Stomach smooth muscle (tissue), 2 donors: ENCODE measurements at regions not wholly inside any gene's neighbourhood (a gene's known extent, or its start where the extent isn't known, plus 50 kb on each side); places are given as distances from the start of the nearest gene placed in this dataset.
"Not testable (repeated sequence)": the region's sequence is repeated elsewhere in the genome, so short reads cannot be mapped to it uniquely, and the experiment has no call there.

Experiments used
- H3K27ac ChIP-seq: one replicate; pipeline ENCODE4 v1.7.0; 2013; ENCODE audit warnings: mild to moderate bottlenecking, low read length, inconsistent platforms
- H3K27me3 ChIP-seq, 2 donors: one replicate each; pipeline ENCODE4 v1.7.0; 2013; ENCODE audit warnings: low read length in 2 of 2; ENCODE audit not compliant: insufficient read depth in 2 of 2, control insufficient read depth in 1 of 2
- H3K36me3 ChIP-seq, 2 donors: one replicate each; pipeline ENCODE4 v1.7.0; 2013; ENCODE audit warnings: low read length in 2 of 2; ENCODE audit not compliant: control insufficient read depth in 2 of 2, insufficient read depth in 2 of 2
- H3K4me1 ChIP-seq: one replicate; pipeline ENCODE4 v1.7.0; 2013; ENCODE audit warnings: low read length; ENCODE audit not compliant: control insufficient read depth, insufficient read depth
- H3K4me3 ChIP-seq, 2 donors: one replicate each; pipeline ENCODE4 v1.7.0; 2013; ENCODE audit warnings: low read length in 2 of 2
- H3K9ac ChIP-seq, 2 donors: one replicate each; pipeline ENCODE4 v1.7.0; 2013; ENCODE audit warnings: low read length in 2 of 2, mild to moderate bottlenecking in 1 of 2
- H3K9me3 ChIP-seq, 2 donors: one replicate each; pipeline ENCODE4 v1.7.0; 2013; ENCODE audit warnings: low read length in 2 of 2; ENCODE audit not compliant: control insufficient read depth in 2 of 2
- donor health status: healthy.
- donor health status: Pancreatic carcinoma.

GRCh38 chr16:26836114-26836513, 230.6 kb upstream of the C16orf82 start:
- H3K9ac ChIP-seq, H3K9me3 ChIP-seq, H3K27ac ChIP-seq: not testable (repeated sequence)

DNA sequence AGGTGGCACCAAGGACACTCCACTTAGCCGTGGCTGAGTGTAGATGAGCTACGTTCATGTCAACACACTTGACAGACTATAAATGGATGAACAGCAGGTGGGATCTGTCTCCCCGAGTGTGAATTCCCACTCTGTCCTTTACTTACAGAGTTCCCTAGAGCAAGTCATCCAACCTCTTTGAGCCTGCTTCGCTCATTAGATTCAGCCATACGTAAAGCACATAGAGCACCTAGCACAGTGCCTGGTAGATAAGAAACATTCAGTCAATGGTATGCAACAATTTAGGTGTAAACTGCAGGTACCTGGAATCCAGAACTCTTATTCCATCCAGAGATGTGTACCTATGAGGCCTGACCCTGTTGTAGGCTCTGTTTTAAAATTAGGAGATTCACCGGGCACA, 227.8 kb upstream of the C16orf82 start:
- Histone ChIP-seq H3K27ac (no peak overlapping the region), H3K4me3 (no peak overlapping the region), H3K9ac (no peak overlapping the region), H3K9me3 (no peaks in the 10 kb centered on the region), H3K4me1 (no peaks in the 10 kb centered on the region), H3K36me3 (no peaks in the 10 kb centered on the region), H3K27me3 (no peaks in the 10 kb centered on the region)

More at GRCh38 chr16:26836114-26836513, 230.6 kb upstream of the C16orf82 start:
- not testable (repeated sequence) for H3K4me3 ChIP-seq, H3K27me3 ChIP-seq, H3K4me1 ChIP-seq, H3K36me3 ChIP-seq

- no peaks in the 10 kb centered on the region for H3K4me1 ChIP-seq
- H3K4me3 ChIP-seq = no peak overlapping the region
- no peaks in the 10 kb centered on the region for H3K27me3 ChIP-seq
- H3K27ac ChIP-seq = no peak overlapping the region
- no peak overlapping the region for H3K9ac ChIP-seq
- H3K36me3 ChIP-seq = no peaks in the 10 kb centered on the region
- H3K9me3 ChIP-seq = no peaks in the 10 kb centered on the region
Measured at GRCh38 chr16:26840691-26841090, 226.0 kb upstream of the C16orf82 start.

- H3K36me3 ChIP-seq = no peaks in the 10 kb centered on the region
- no peaks in the 10 kb centered on the region for H3K27me3 ChIP-seq
- H3K4me3 ChIP-seq = no peak overlapping the region
- H3K9ac ChIP-seq = no peak overlapping the region
- H3K27ac ChIP-seq = no peak overlapping the region
- H3K9me3 ChIP-seq = peaks cover 4 to 8% of the 10 kb centered on the region in 2 donors
- H3K4me1 ChIP-seq = no peaks in the 10 kb centered on the region
Measured at GRCh38 chr16:26856271-26856670, 210.5 kb upstream of the C16orf82 start.

- peaks cover 4 to 8% of the 10 kb centered on the region in 2 donors for H3K9me3 ChIP-seq
- H3K9ac ChIP-seq = no peak overlapping the region
- H3K4me1 ChIP-seq = no peaks in the 10 kb centered on the region
- no peak overlapping the region for H3K4me3 ChIP-seq
- H3K36me3 ChIP-seq = no peaks in the 10 kb centered on the region
- H3K27ac ChIP-seq = no peak overlapping the region
- H3K27me3 ChIP-seq = no peaks in the 10 kb centered on the region
Measured at GRCh38 chr16:26856791-26857190, 209.9 kb upstream of the C16orf82 start.

- no peak overlapping the region for H3K27ac ChIP-seq
Measured at GRCh38 chr16:26857371-26857770, 209.4 kb upstream of the C16orf82 start.

GRCh38 chr16:26860506-26860905, 206.2 kb upstream of the C16orf82 start:
- H3K4me1 ChIP-seq = no peaks in the 10 kb centered on the region
- H3K9ac ChIP-seq = no peak overlapping the region

More at GRCh38 chr16:26857371-26857770, 209.4 kb upstream of the C16orf82 start:
- no peak overlapping the region for H3K4me3 ChIP-seq
- no peaks in the 10 kb centered on the region for H3K36me3 ChIP-seq
- H3K9me3 ChIP-seq = peaks cover 4 to 8% of the 10 kb centered on the region in 2 donors
- H3K4me1 ChIP-seq = no peaks in the 10 kb centered on the region
- H3K9ac ChIP-seq = no peak overlapping the region
- no peaks in the 10 kb centered on the region for H3K27me3 ChIP-seq

GRCh38 chr16:26863931-26864330, 202.8 kb upstream of the C16orf82 start:
- no peaks in the 10 kb centered on the region for H3K4me1 ChIP-seq
- H3K4me3 ChIP-seq = no peak overlapping the region
- H3K36me3 ChIP-seq = no peaks in the 10 kb centered on the region
- no peaks in the 10 kb centered on the region for H3K27me3 ChIP-seq
- no peak overlapping the region for H3K27ac ChIP-seq
- no peak overlapping the region for H3K9ac ChIP-seq
- peaks cover 4 to 15% of the 10 kb centered on the region in 2 donors for H3K9me3 ChIP-seq

More at GRCh38 chr16:26860506-26860905, 206.2 kb upstream of the C16orf82 start:
- Histone ChIP-seq H3K27me3 (no peaks in the 10 kb centered on the region), H3K4me3 (no peak overlapping the region), H3K9me3 (peaks cover 4 to 8% of the 10 kb centered on the region in 2 donors), H3K27ac (no peak overlapping the region), H3K36me3 (no peaks in the 10 kb centered on the region)

DNA sequence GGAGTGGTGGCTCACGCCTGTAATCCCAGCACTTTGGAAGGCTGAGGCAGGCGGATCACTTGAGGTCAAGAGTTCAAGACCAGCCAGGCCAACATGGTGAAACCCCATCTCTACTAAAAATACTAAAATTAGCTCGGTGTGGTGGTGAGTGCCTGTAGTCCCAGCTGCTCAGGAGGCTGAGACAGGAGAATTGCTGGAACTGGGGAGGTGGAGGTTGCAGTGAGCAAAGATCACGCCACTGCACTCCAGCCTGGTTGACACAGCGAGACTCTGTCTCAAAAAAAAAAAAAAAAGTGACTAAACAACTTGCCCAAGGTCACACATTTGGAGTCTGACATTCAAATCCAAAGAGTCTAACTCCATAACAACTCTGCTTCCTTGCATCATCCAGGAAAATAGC, 192.4 kb upstream of the C16orf82 start:
- not testable (repeated sequence) for H3K9me3 ChIP-seq, H3K36me3 ChIP-seq, H3K27me3 ChIP-seq, H3K9ac ChIP-seq, H3K4me1 ChIP-seq, H3K27ac ChIP-seq, H3K4me3 ChIP-seq

DNA sequence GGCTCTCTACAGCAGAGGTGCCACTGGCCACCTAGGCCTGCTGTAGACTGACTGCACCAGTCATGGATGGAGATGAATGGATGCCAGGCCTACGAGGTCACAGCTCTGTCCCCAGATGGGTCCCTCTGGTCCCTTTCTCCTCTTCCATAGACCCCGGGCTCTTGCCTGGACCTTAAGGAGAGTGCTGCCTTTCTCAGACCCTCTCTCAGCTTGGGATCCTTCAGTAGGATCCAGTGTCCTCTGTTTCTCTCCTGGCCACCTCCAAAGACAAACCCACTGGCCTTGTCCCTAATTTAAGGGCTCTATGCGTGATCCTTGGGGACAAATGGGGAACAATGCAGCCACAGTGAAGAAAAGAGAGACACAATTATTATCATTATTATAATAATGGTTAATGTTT, 189.3 kb upstream of the C16orf82 start:
- H3K9ac ChIP-seq = no peak overlapping the region
- H3K27ac ChIP-seq = no peak overlapping the region
- no peaks in the 10 kb centered on the region for H3K36me3 ChIP-seq
- no peaks in the 10 kb centered on the region for H3K4me1 ChIP-seq
- peaks cover 2 to 4% of the 10 kb centered on the region in 2 donors for H3K9me3 ChIP-seq
- no peak overlapping the region for H3K4me3 ChIP-seq
- H3K27me3 ChIP-seq = no peaks in the 10 kb centered on the region

DNA sequence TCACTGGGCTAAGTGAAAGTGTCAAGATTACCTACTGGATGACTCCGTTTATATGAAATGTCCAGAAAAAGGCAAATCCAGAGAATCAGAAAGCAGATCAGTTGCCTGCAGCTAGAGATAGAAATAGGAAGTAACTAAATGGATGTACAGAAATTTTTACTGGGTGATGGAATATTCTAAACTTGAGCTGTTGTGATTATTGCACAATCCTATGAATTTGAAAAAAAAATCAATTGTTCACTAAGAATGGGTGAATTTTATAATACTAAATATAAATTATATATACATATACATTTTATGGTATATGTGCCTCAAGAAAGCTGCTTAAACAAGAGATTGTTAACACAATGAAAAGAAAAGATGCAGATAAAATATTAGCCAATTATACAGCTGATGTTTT, 181.1 kb upstream of the C16orf82 start:
- Histone ChIP-seq H3K27ac (no peak overlapping the region), H3K4me1 (no peaks in the 10 kb centered on the region), H3K9me3 (peaks cover 0 to 2% of the 10 kb centered on the region in 2 donors), H3K36me3 (no peaks in the 10 kb centered on the region), H3K4me3 (no peak overlapping the region), H3K27me3 (no peaks in the 10 kb centered on the region), H3K9ac (no peak overlapping the region)
